Right lobe of liver (tissue), 4 donors: ENCODE measurements at regions not wholly inside any gene's neighbourhood (a gene's known extent, or its start where the extent isn't known, plus 50 kb on each side); places are given as distances from the start of the nearest gene placed in this dataset.

Source experiments
- POLR2A ChIP-seq: fragments of 450-650 bp; IDR thresholded peaks from one replicate; pipeline ENCODE4 v1.6.1; 2017; ENCODE audit warnings: antibody characterized with exemption, mild to moderate bottlenecking
- TF ChIP-seq, protein P1 (sequence below), 4 donors: fragments of 200-600 bp in 3 of 4; fragments of 450-650 bp in 1 of 4; IDR thresholded peaks; one replicate each; pipeline versions ENCODE4 v1.5.1 to v1.8.0; 2016 to 2022; ENCODE audit warnings: antibody characterized with exemption in 4 of 4, mild to moderate bottlenecking in 2 of 4
- donor health status: DM: no; HTN: no; CAD: no.
- donor health status: DM: no; HTN: no; CAD: no.
- donor health status: DM: no; HTN: yes; CAD: no.

DNA sequence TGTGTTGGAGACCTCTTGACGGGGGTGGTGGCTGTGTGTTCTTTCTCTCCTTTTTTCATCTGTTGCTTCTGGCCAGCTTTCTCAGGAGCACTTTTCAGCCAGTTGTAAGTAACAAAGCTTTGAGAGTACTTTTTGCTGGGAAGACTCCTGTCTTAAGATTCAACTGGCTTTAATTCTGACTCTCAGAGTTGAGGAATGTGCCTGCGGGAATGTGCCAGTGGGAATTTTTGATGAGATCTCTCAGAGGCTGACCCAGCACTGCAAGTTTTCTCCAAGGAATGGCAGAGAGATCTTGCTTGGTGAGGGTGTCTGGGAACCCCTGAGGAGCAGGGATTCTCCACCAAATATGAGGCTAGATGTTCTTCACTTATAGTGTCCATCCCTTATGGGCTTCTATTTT is 91.6 kb upstream of the OR9Q1 start:
- TF ChIP-seq, protein P1, sequence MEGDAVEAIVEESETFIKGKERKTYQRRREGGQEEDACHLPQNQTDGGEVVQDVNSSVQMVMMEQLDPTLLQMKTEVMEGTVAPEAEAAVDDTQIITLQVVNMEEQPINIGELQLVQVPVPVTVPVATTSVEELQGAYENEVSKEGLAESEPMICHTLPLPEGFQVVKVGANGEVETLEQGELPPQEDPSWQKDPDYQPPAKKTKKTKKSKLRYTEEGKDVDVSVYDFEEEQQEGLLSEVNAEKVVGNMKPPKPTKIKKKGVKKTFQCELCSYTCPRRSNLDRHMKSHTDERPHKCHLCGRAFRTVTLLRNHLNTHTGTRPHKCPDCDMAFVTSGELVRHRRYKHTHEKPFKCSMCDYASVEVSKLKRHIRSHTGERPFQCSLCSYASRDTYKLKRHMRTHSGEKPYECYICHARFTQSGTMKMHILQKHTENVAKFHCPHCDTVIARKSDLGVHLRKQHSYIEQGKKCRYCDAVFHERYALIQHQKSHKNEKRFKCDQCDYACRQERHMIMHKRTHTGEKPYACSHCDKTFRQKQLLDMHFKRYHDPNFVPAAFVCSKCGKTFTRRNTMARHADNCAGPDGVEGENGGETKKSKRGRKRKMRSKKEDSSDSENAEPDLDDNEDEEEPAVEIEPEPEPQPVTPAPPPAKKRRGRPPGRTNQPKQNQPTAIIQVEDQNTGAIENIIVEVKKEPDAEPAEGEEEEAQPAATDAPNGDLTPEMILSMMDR (IDR thresholded peaks at IDR 0.05), result no peak
- TF ChIP-seq POLR2A, result no peak
